Fibroblast of lung (primary cell): ENCODE measurements at regions not wholly inside any gene's neighbourhood (a gene's known extent, or its start where the extent isn't known, plus 50 kb on each side); places are given as distances from the start of the nearest gene placed in this dataset.

Source experiments
- EZH2 ChIP-seq: IDR thresholded peaks from 2 replicates; pipeline ENCODE4 v1.5.1; 2012; ENCODE audit warnings: low read length, control low read depth, mild to moderate bottlenecking; ENCODE audit errors: missing control alignments
- TF ChIP-seq, protein P1 (sequence below), 2 donors: IDR thresholded peaks in 1 of 2; conservative IDR thresholded peaks in 1 of 2; 1 replicate in 1 of 2; 2 replicates in 1 of 2; pipeline ENCODE4 v1.5.1; 2011 to 2012; ENCODE audit warnings: low read length in 2 of 2, control low read depth in 1 of 2, inconsistent platforms in 1 of 2, low read depth in 1 of 2, mild to moderate bottlenecking in 1 of 2

DNA sequence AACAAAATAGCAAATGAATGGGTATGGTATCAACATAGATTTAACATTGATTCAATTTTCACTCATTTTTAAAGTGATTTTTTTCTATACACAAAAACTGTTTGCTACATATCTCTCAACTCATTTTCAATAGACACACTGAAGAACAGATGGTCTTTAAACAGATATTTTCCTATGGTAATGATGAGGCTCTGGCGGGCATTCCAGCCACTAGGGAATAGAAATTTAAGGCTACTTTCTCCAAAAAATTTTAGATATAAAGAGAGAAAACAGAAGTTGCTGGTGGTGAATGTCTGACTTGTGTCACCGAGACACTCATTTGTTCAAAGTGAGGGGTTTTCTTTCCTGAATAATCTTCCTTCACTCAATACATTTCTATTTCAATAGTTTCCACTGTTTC, 693.0 kb downstream of the ETS1 start:
- TF ChIP-seq, protein P1, sequence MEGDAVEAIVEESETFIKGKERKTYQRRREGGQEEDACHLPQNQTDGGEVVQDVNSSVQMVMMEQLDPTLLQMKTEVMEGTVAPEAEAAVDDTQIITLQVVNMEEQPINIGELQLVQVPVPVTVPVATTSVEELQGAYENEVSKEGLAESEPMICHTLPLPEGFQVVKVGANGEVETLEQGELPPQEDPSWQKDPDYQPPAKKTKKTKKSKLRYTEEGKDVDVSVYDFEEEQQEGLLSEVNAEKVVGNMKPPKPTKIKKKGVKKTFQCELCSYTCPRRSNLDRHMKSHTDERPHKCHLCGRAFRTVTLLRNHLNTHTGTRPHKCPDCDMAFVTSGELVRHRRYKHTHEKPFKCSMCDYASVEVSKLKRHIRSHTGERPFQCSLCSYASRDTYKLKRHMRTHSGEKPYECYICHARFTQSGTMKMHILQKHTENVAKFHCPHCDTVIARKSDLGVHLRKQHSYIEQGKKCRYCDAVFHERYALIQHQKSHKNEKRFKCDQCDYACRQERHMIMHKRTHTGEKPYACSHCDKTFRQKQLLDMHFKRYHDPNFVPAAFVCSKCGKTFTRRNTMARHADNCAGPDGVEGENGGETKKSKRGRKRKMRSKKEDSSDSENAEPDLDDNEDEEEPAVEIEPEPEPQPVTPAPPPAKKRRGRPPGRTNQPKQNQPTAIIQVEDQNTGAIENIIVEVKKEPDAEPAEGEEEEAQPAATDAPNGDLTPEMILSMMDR (conservative IDR thresholded peaks at IDR 0.05 in 1 of 2, IDR thresholded peaks at IDR 0.05 in 1 of 2; ENCODE audit: low read depth in 1 of 2, low read length in 2 of 2): no peak
- TF ChIP-seq EZH2: no peak
